Vagina (tissue), 2 donors: ENCODE measurements at regions not wholly inside any gene's neighbourhood (a gene's known extent, or its start where the extent isn't known, plus 50 kb on each side); places are given as distances from the start of the nearest gene placed in this dataset.
A peak's percentile ranks its signal among the peaks of the same experiment; 100 is the strongest.
"Not testable (repeated sequence)": the region's sequence is repeated elsewhere in the genome, so short reads cannot be mapped to it uniquely, and the experiment has no call there.

Experiments used
- DNase-seq, 2 donors: peaks; one replicate each; pipeline ENCODE4 v3.0.0-alpha.2; 2017; ENCODE audit errors: extremely low spot score in 2 of 2
- H3K27ac ChIP-seq: fragments of 200-600 bp; sonication (generic); one replicate; pipeline ENCODE4 v1.5.1; 2019
- H3K27me3 ChIP-seq: fragments of 200-600 bp; sonication (generic); one replicate; pipeline ENCODE4 v1.5.1; 2019
- H3K36me3 ChIP-seq, 2 donors: fragments of 200-600 bp; sonication (generic); one replicate each; pipeline ENCODE4 v1.5.1; 2017 to 2019
- H3K4me1 ChIP-seq: fragments of 200-600 bp; sonication (generic); one replicate; pipeline ENCODE4 v1.5.1; 2019
- H3K4me3 ChIP-seq, 2 donors: fragments of 200-600 bp; sonication (generic); 1 replicate in 1 of 2; 2 replicates in 1 of 2; pipeline ENCODE4 v1.5.1; 2016 to 2019
- H3K9me3 ChIP-seq: fragments of 200-600 bp; sonication (generic); one replicate; pipeline ENCODE4 v1.5.1; 2019
- CTCF ChIP-seq, 3 experiments: fragments of 450-650 bp in 2 of 3; fragments of 200-600 bp in 1 of 3; sonication (generic) in 1 of 3; IDR thresholded peaks; one replicate each; pipeline ENCODE4 v1.5.1; 2017 to 2019; ENCODE audit warnings: antibody characterized with exemption in 3 of 3, mild to moderate bottlenecking in 2 of 3, moderate library complexity in 2 of 3
- POLR2A ChIP-seq, 2 donors: fragments of 450-650 bp; IDR thresholded peaks; one replicate each; pipeline ENCODE4 v1.6.1; 2017; ENCODE audit warnings: antibody characterized with exemption in 2 of 2, mild to moderate bottlenecking in 2 of 2, moderate library complexity in 2 of 2
- POLR2AphosphoS5 ChIP-seq, 2 donors: sonication (generic); formaldehyde crosslinking; IDR thresholded peaks; one replicate each; pipeline ENCODE4 v1.9.0; 2017; ENCODE audit warnings: antibody characterized with exemption in 2 of 2, mild to moderate bottlenecking in 2 of 2, low read depth in 1 of 2; ENCODE audit not compliant: insufficient read depth in 1 of 2
- intact Hi-C: fragments of 100-400 bp; cut with DNase I; formaldehyde crosslinking; loops from one replicate; pipeline ENCODE4 v1.15.1; 2023

GRCh38 chr2:230619491-230619890, 93.2 kb upstream of the CAB39 start:
- Histone ChIP-seq H3K9me3 (no peaks in the 10 kb centered on the region), H3K27ac (no peak overlapping the region), H3K27me3 (no peaks in the 10 kb centered on the region), H3K4me3 (no peak overlapping the region), H3K4me1 (no peaks in the 10 kb centered on the region), H3K36me3 (no peaks in the 10 kb centered on the region)
- no peak for DNase-seq
- intact Hi-C loops = loop anchor here (10.0 kb wide), 1 partner anchor 605 kb away; no protein-coding TSS in a partner anchor
- no peak for TF ChIP-seq POLR2A (IDR thresholded peaks at IDR 0.05)
- TF ChIP-seq CTCF (IDR thresholded peaks at IDR 0.05) = no peak
- TF ChIP-seq POLR2AphosphoS5 (IDR thresholded peaks at IDR 0.05; ENCODE audit: insufficient read depth in 1 of 2, low read depth in 1 of 2) = no peak

GRCh38 chr2:230625220-230625619, 87.4 kb upstream of the CAB39 start:
- intact Hi-C loops, H3K4me1 ChIP-seq, H3K9me3 ChIP-seq, H3K27me3 ChIP-seq, H3K27ac ChIP-seq, H3K4me3 ChIP-seq, H3K36me3 ChIP-seq: not testable (repeated sequence)
- peak in 1 of 2 donors; percentile 6 for DNase-seq

- H3K9me3 ChIP-seq, DNase-seq, H3K36me3 ChIP-seq, H3K4me3 ChIP-seq, H3K27me3 ChIP-seq, intact Hi-C loops, H3K27ac ChIP-seq, H3K4me1 ChIP-seq: not testable (repeated sequence)
These were observed 85.6 kb upstream of the CAB39 start for GRCh38 chr2:230627091-230627490.

- Histone ChIP-seq H3K27ac (no peak overlapping the region), H3K4me3 (no peak overlapping the region), H3K4me1 (no peaks in the 10 kb centered on the region), H3K27me3 (no peaks in the 10 kb centered on the region), H3K9me3 (no peaks in the 10 kb centered on the region), H3K36me3 (no peaks in the 10 kb centered on the region)
- peak in 1 of 2 donors; percentile 37 for DNase-seq
- intact Hi-C loops = no loop called here
- TF ChIP-seq POLR2A (IDR thresholded peaks at IDR 0.05) (no peak), POLR2AphosphoS5 (IDR thresholded peaks at IDR 0.05; ENCODE audit: insufficient read depth in 1 of 2, low read depth in 1 of 2) (no peak), CTCF (IDR thresholded peaks at IDR 0.05) (no peak)
These were observed 84.6 kb upstream of the CAB39 start for GRCh38 chr2:230627806-230628724.

GRCh38 chr2:230631470-230631869, 81.2 kb upstream of the CAB39 start:
- H3K27me3 ChIP-seq = no peaks in the 10 kb centered on the region
- H3K4me3 ChIP-seq = no peak overlapping the region
- no peaks in the 10 kb centered on the region for H3K4me1 ChIP-seq
- DNase-seq = peak in 1 of 2 donors; percentile 27
- H3K27ac ChIP-seq = no peak overlapping the region
- no peaks in the 10 kb centered on the region for H3K9me3 ChIP-seq
- intact Hi-C loops = no loop called here
- TF ChIP-seq CTCF (IDR thresholded peaks at IDR 0.05) (no peak), POLR2A (IDR thresholded peaks at IDR 0.05) (no peak), POLR2AphosphoS5 (IDR thresholded peaks at IDR 0.05; ENCODE audit: insufficient read depth in 1 of 2, low read depth in 1 of 2) (no peak)
- H3K36me3 ChIP-seq = no peaks in the 10 kb centered on the region

GRCh38 chr2:230634146-230634545, 78.5 kb upstream of the CAB39 start:
- H3K27me3 ChIP-seq = no peaks in the 10 kb centered on the region
- no peaks in the 10 kb centered on the region for H3K9me3 ChIP-seq
- TF ChIP-seq POLR2A (IDR thresholded peaks at IDR 0.05) (no peak), POLR2AphosphoS5 (IDR thresholded peaks at IDR 0.05; ENCODE audit: insufficient read depth in 1 of 2, low read depth in 1 of 2) (no peak), CTCF (IDR thresholded peaks at IDR 0.05) (no peak)
- intact Hi-C loops = no loop called here
- H3K4me3 ChIP-seq = no peak overlapping the region
- H3K27ac ChIP-seq = no peak overlapping the region
- no peaks in the 10 kb centered on the region for H3K36me3 ChIP-seq
- H3K4me1 ChIP-seq = no peaks in the 10 kb centered on the region
- no peak for DNase-seq

GRCh38 chr2:230634721-230635313, 77.8 kb upstream of the CAB39 start:
- H3K36me3 ChIP-seq, intact Hi-C loops, H3K27me3 ChIP-seq, DNase-seq, H3K4me1 ChIP-seq, H3K9me3 ChIP-seq, H3K4me3 ChIP-seq, H3K27ac ChIP-seq: not testable (repeated sequence)
